Osteocyte (in vitro differentiated cells): ENCODE measurements at regions not wholly inside any gene's neighbourhood (a gene's known extent, or its start where the extent isn't known, plus 50 kb on each side); places are given as distances from the start of the nearest gene placed in this dataset.

Experiments used
- DNase-seq: peaks from one replicate; pipeline ENCODE4 v3.0.0; 2021; ENCODE audit warnings: mixed read lengths; ENCODE audit not compliant: unreplicated experiment; ENCODE audit errors: extremely low spot score
- H3K27ac Mint-ChIP-seq: one replicate; pipeline ENCODE4 v1.8.0; 2021; ENCODE audit warnings: mild to moderate bottlenecking, mixed read lengths; ENCODE audit not compliant: unreplicated experiment
- H3K27me3 Mint-ChIP-seq: one replicate; pipeline ENCODE4 v1.8.0; 2021; ENCODE audit warnings: mixed read lengths; ENCODE audit not compliant: unreplicated experiment
- H3K36me3 Mint-ChIP-seq: one replicate; pipeline ENCODE4 v1.8.0; 2021; ENCODE audit warnings: mixed read lengths; ENCODE audit not compliant: unreplicated experiment
- H3K4me1 Mint-ChIP-seq: one replicate; pipeline ENCODE4 v1.8.0; 2021; ENCODE audit warnings: mixed read lengths; ENCODE audit not compliant: unreplicated experiment
- H3K4me3 Mint-ChIP-seq: one replicate; pipeline ENCODE4 v1.8.0; 2021; ENCODE audit warnings: mild to moderate bottlenecking, moderate library complexity, mixed read lengths; ENCODE audit not compliant: unreplicated experiment
- H3K9me3 Mint-ChIP-seq: one replicate; pipeline ENCODE4 v1.8.0; 2021; ENCODE audit warnings: mixed read lengths; ENCODE audit not compliant: unreplicated experiment
- CTCF ChIP-seq: fragments of 200-600 bp; sonication (generic); IDR thresholded peaks from 2 replicates; pipeline ENCODE4 v1.5.0; 2021; ENCODE audit warnings: antibody characterized with exemption, mild to moderate bottlenecking, moderate library complexity

DNA sequence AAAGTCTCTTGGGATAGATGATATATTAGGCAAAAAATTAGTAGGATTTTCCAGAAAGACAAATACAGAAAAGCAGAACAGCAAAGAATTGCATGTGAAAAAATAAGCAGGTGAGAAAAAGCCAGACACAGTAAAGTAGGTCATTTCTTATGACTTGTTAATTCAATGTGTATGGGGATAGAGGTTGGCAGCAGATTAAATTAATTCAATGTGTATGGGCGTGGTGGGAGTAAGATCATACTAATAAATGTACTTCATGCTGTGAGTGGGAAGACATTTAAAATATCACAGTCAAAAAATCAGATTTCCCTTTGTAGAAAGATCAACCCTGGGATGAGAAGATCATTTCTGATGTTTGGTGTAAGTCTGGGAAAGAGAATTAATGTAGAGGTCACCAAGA is 1146.4 kb upstream of the INTU start:
- H3K4me1 Mint-ChIP-seq, result no peaks in the 10 kb centered on the region
- DNase-seq, result no peak
- H3K27me3 Mint-ChIP-seq, result peaks cover 7% of the 10 kb centered on the region
- H3K36me3 Mint-ChIP-seq, result no peaks in the 10 kb centered on the region
- no peak overlapping the region for H3K4me3 Mint-ChIP-seq
- no peak for TF ChIP-seq CTCF
- no peak overlapping the region for H3K27ac Mint-ChIP-seq
- peaks cover 4% of the 10 kb centered on the region for H3K9me3 Mint-ChIP-seq

DNA sequence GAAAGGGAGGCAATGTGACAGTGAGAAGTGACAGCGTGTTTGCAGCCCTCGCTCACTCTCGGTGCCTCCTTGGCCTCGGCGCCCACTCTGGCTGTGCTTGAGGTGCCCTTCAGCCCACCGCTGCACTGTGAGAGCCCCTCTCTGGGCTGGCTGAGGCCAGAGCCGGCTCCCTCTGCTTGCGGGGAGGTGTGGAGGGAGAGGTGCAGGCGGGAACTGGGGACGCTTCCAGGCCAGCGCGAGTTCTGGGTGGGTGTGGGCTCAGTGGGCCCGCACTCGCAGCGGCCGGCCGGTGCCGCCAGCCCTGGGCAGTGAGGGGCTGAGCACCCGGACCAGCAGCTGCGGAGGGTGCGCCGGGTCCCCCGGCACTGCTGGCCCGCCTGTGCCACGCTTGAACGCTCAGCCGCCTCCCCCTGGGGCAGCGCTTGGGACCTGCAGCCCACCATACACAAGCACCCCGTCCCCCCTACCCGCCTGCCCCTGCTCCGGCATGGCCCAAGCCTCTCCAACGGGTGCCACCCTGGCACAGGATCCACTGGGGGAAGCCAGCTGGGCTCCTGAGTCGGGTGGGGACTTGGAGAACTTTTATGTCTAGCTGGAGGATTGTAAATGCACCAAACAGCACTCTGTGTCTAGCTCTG is 1142.8 kb upstream of the INTU start:
- Mint-ChIP-seq H3K4me1 (no peaks in the 10 kb centered on the region), H3K9me3 (peaks cover 4% of the 10 kb centered on the region), H3K27ac (no peak overlapping the region), H3K27me3 (peaks cover 4% of the 10 kb centered on the region), H3K4me3 (no peak overlapping the region), H3K36me3 (no peaks in the 10 kb centered on the region)
- TF ChIP-seq CTCF, result no peak
- no peak for DNase-seq

DNA sequence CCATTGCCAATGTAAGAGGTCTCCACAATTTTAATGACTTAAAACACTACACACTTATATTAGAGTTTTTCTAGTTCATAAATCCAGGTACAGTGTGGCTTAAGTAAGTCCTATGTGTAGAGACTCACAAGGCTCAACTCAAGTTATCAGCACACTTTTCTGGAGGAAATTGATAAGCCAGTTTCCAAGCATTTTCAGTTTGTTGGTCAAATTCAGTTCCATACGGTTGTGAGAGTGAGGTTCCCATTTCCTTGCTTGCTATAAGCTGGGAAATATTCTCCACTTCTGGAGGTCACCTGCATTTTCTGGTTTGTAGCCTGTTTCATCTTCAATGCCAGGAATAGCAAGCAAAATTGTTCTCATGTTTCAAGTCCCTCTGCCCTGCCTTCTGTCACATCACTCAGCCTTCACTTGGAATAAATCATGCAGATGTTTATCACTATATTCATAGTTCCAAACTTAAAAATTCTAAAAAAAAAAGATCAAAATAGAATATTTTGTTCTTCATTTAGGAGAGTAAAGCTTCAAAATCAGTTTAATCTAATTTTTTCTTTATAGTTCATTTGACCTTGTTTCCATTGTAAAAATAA is 1137.5 kb upstream of the INTU start:
- TF ChIP-seq CTCF, result no peak
- Mint-ChIP-seq H3K4me3 (no peak overlapping the region), H3K9me3 (peaks cover 10% of the 10 kb centered on the region), H3K36me3 (peaks cover 2% of the 10 kb centered on the region), H3K27me3 (peaks cover 11% of the 10 kb centered on the region), H3K27ac (no peak overlapping the region), H3K4me1 (no peaks in the 10 kb centered on the region)
- no peak for DNase-seq

- Mint-ChIP-seq H3K4me3 (no peak overlapping the region), H3K4me1 (peaks cover 11% of the 10 kb centered on the region), H3K27me3 (no peaks in the 10 kb centered on the region), H3K27ac (no peak overlapping the region), H3K36me3 (no peaks in the 10 kb centered on the region), H3K9me3 (no peaks in the 10 kb centered on the region)
- no peak for TF ChIP-seq CTCF
- DNase-seq, result no peak
These were observed 1119.8 kb upstream of the INTU start for GRCh38 chr4:126512979-126513378.

GRCh38 chr4:126513596-126513995 is 1119.2 kb upstream of the INTU start:
- H3K27me3 Mint-ChIP-seq, result no peaks in the 10 kb centered on the region
- H3K27ac Mint-ChIP-seq, result no peak overlapping the region
- peaks cover 12% of the 10 kb centered on the region for H3K4me1 Mint-ChIP-seq
- H3K9me3 Mint-ChIP-seq, result no peaks in the 10 kb centered on the region
- no peak overlapping the region for H3K4me3 Mint-ChIP-seq
- no peak for TF ChIP-seq CTCF
- DNase-seq, result no peak
- no peaks in the 10 kb centered on the region for H3K36me3 Mint-ChIP-seq
